ENCODE measurements at regions not wholly inside any gene's neighbourhood (a gene's known extent, or its start where the extent isn't known, plus 50 kb on each side); places are given as distances from the start of the nearest gene placed in this dataset.

- dilution Hi-C loops (cut with HindIII; ENCODE audit: low sequenced_read_pairs, unreplicated experiment): no loop called here
- Histone ChIP-seq H2BK15ac (ENCODE audit: low read depth, low read length) (no peak overlapping the region), H2AK9ac (replicated peaks; ENCODE audit: low read depth, low read length, poor library complexity) (no peak overlapping the region), H3K36me3 (ENCODE audit: control insufficient read depth, insufficient read depth, low read length) (no peaks in the 10 kb centered on the region), H2AK5ac (ENCODE audit: low read depth, low read length) (no peak overlapping the region), H3K9me1 (ENCODE audit: insufficient read depth, low read length) (no peaks in the 10 kb centered on the region), H4K91ac (ENCODE audit: insufficient read depth, low read depth, low read length) (no peak overlapping the region), H3K79me1 (ENCODE audit: low read depth in 1 of 2, low read length in 2 of 2) (no peaks in the 10 kb centered on the region), H2BK120ac (ENCODE audit: low read depth, low read length) (no peak overlapping the region), H3K4me2 (ENCODE audit: low read depth, low read length) (no peak overlapping the region), H3K23ac (ENCODE audit: low read depth, low read length) (no peak overlapping the region), H4K5ac (ENCODE audit: low read depth, low read length) (no peak overlapping the region), H2BK20ac (ENCODE audit: low read depth, low read length) (no peak overlapping the region), H2BK5ac (ENCODE audit: low read depth, low read length, poor library complexity, severe bottlenecking) (no peak overlapping the region), H3K9me3 (ENCODE audit: control insufficient read depth, insufficient read depth, low read length) (no peaks in the 10 kb centered on the region), H3K27ac (ENCODE audit: insufficient read depth, low read length) (no peak overlapping the region), H3K4me1 (ENCODE audit: control insufficient read depth, insufficient read depth, low read length) (no peaks in the 10 kb centered on the region), H3K9ac (ENCODE audit: low read depth, low read length) (no peak overlapping the region), H2AFZ (replicated peaks; ENCODE audit: low read length, poor library complexity) (no peak overlapping the region), H3K27me3 (ENCODE audit: control insufficient read depth, insufficient read depth, low read length) (no peaks in the 10 kb centered on the region), H3K4me3 (ENCODE audit: insufficient read depth, low read depth, low read length) (no peak overlapping the region), H3K14ac (replicated peaks; ENCODE audit: low read depth, low read length) (no peak overlapping the region), H4K20me1 (ENCODE audit: insufficient read depth, low read length) (no peaks in the 10 kb centered on the region), H3K18ac (ENCODE audit: low read depth, low read length) (no peak overlapping the region), H4K8ac (ENCODE audit: low read depth in 2 of 2, low read length in 2 of 2) (no peak overlapping the region), H3K4ac (ENCODE audit: low read depth, low read length) (no peak overlapping the region), H3K56ac (ENCODE audit: extremely low read depth, insufficient read depth, low read length) (no peak overlapping the region)
- ChIA-PET CTCF (no interaction called here), POLR2A (ENCODE audit: unreplicated experiment) (no interaction called here)
- no peak for ATAC-seq (ENCODE audit: low read depth)
- intact Hi-C loops (cut with micrococcal nuclease): no loop called here
- DNase-seq: no peak
- no TSS peak for BruUV-seq (replicated peaks)
- TF ChIP-seq MAZ (IDR thresholded peaks at IDR 0.05; ENCODE audit: borderline replicate concordance, low read depth, low read length) (no peak), CHD1 (IDR thresholded peaks at IDR 0.05; ENCODE audit: low read depth, low read length) (no peak), USF2 (IDR thresholded peaks at IDR 0.05; ENCODE audit: low read depth, low read length) (no peak), BHLHE40 (IDR thresholded peaks at IDR 0.05; ENCODE audit: low read depth, low read length) (no peak), CTCF (conservative IDR thresholded peaks at IDR 0.05; ENCODE audit: low read depth, low read length) (no peak), CEBPB (IDR thresholded peaks at IDR 0.05; ENCODE audit: low read depth, low read length) (no peak), RAD21 (IDR thresholded peaks at IDR 0.05; ENCODE audit: low read length) (no peak), NFE2L2 (IDR thresholded peaks at IDR 0.05; ENCODE audit: low read depth, low read length) (no peak), POLR2A (IDR thresholded peaks at IDR 0.05; ENCODE audit: low read depth, low read length) (no peak), RFX5 (IDR thresholded peaks at IDR 0.05; ENCODE audit: low read depth, low read length) (no peak), MAFK (IDR thresholded peaks at IDR 0.05; ENCODE audit: low read depth, low read length) (no peak), FOS (IDR thresholded peaks at IDR 0.05; ENCODE audit: low read depth, low read length) (no peak), MXI1 (IDR thresholded peaks at IDR 0.05; ENCODE audit: borderline replicate concordance, low read depth, low read length) (no peak)
- in situ Hi-C loops (cut with MboI; ENCODE audit: low sequenced_read_pairs): loop anchor here (25.0 kb wide), 1 partner anchor 796 kb away; no protein-coding TSS in a partner anchor
These were observed 318.5 kb upstream of the MC4R start for GRCh38 chr18:60691061-60691460.

All from IMR-90 (cell line).